HFF-Myc (cell line): ENCODE measurements at regions not wholly inside any gene's neighbourhood (a gene's known extent, or its start where the extent isn't known, plus 50 kb on each side); places are given as distances from the start of the nearest gene placed in this dataset.

Source experiments
- DNase-seq: peaks from one replicate; pipeline ENCODE4 v3.0.0-alpha.2; 2011; ENCODE audit warnings: low read depth; ENCODE audit errors: extremely low read depth
- H3K4me3 ChIP-seq: replicated peaks from 2 replicates; pipeline ENCODE4 v1.5.1; 2011; ENCODE audit warnings: low read depth, mild to moderate bottlenecking, control low read depth, low read length
- CTCF ChIP-seq: IDR thresholded peaks from 2 replicates; pipeline ENCODE4 v1.5.1; 2012; ENCODE audit warnings: mild to moderate bottlenecking, low read depth, low read length, control low read depth; ENCODE audit errors: missing control alignments

- TF ChIP-seq CTCF: no peak
- H3K4me3 ChIP-seq: no peak overlapping the region
- no peak for DNase-seq
Measured at GRCh38 chr18:9013926-9014373, 88.5 kb upstream of the NDUFV2 start.

- no peak overlapping the region for H3K4me3 ChIP-seq
- TF ChIP-seq CTCF: no peak
- DNase-seq: no peak
Measured at GRCh38 chr18:9015689-9016088, 86.8 kb upstream of the NDUFV2 start.

- TF ChIP-seq CTCF: no peak
- no peak for DNase-seq
- peak overlapping the region; percentile 26; the same call in 1 of the 2 replicates for H3K4me3 ChIP-seq
Measured at GRCh38 chr18:9016633-9017166, 85.8 kb upstream of the NDUFV2 start.

GRCh38 chr18:9017167-9017904 is 85.2 kb upstream of the NDUFV2 start:
- H3K4me3 ChIP-seq: peak overlapping the region; percentile 26
- DNase-seq: peak; percentile 78
- TF ChIP-seq CTCF: no peak

GRCh38 chr18:9017905-9018227 is 84.6 kb upstream of the NDUFV2 start:
- no peak for DNase-seq
- H3K4me3 ChIP-seq: peak overlapping the region; percentile 26
- TF ChIP-seq CTCF: no peak

GRCh38 chr18:9019135-9019534 is 83.4 kb upstream of the NDUFV2 start:
- no peak for DNase-seq
- no peak for TF ChIP-seq CTCF
- H3K4me3 ChIP-seq: no peak overlapping the region
